Kidney epithelial cell (primary cell): ENCODE measurements at regions not wholly inside any gene's neighbourhood (a gene's known extent, or its start where the extent isn't known, plus 50 kb on each side); places are given as distances from the start of the nearest gene placed in this dataset.

ENCODE experiments used
- DNase-seq: peaks from one replicate; pipeline ENCODE4 v3.0.0-alpha.2; 2010; ENCODE audit warnings: low read depth
- H3K27me3 ChIP-seq: 2 replicates; pipeline ENCODE4 v1.6.0; 2011; ENCODE audit warnings: low read length; ENCODE audit not compliant: control insufficient read depth, insufficient read depth
- H3K36me3 ChIP-seq: 2 replicates; pipeline ENCODE4 v1.5.1; 2011; ENCODE audit warnings: low read length; ENCODE audit not compliant: control insufficient read depth, insufficient read depth
- H3K4me3 ChIP-seq: 2 replicates; pipeline ENCODE4 v1.5.1; 2011; ENCODE audit warnings: low read depth, mild to moderate bottlenecking, control low read depth, low read length
- CTCF ChIP-seq: IDR thresholded peaks from 2 replicates; pipeline ENCODE4 v1.5.1; 2011; ENCODE audit warnings: mild to moderate bottlenecking, moderate library complexity, low read length, control low read depth, inconsistent platforms; ENCODE audit not compliant: insufficient read depth, poor library complexity, severe bottlenecking

- TF ChIP-seq CTCF = no peak
- Histone ChIP-seq H3K4me3 (no peak overlapping the region), H3K36me3 (no peaks in the 10 kb centered on the region), H3K27me3 (no peaks in the 10 kb centered on the region)
- no peak for DNase-seq
Measured at GRCh38 chr11:115720602-115721245, 216.5 kb upstream of the CADM1 start.

DNA sequence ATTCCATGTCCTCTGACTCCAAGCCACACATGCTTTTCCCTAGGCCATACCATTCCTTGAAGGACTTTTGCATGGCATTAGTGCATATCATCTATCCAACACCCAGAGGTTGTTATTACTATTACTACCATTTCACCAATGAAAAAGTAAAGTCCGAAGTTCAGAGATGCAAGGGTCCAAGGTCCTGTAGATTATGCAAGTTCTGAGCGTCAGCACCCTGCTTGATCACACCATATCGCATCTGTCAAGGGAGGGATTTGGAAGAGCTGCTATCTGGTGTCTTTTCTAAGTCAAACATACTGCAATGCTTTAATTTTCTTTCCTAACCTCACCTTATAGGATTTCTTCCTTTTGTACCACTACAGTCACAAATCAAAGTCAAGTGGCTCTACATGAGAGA, 214.7 kb upstream of the CADM1 start:
- H3K27me3 ChIP-seq = no peaks in the 10 kb centered on the region
- TF ChIP-seq CTCF = no peak
- no peaks in the 10 kb centered on the region for H3K36me3 ChIP-seq
- no peak overlapping the region for H3K4me3 ChIP-seq
- no peak for DNase-seq

GRCh38 chr11:115718106-115718505, 213.9 kb upstream of the CADM1 start:
- no peak for TF ChIP-seq CTCF
- Histone ChIP-seq H3K4me3 (no peak overlapping the region), H3K27me3 (no peaks in the 10 kb centered on the region), H3K36me3 (no peaks in the 10 kb centered on the region)
- DNase-seq = no peak

DNA sequence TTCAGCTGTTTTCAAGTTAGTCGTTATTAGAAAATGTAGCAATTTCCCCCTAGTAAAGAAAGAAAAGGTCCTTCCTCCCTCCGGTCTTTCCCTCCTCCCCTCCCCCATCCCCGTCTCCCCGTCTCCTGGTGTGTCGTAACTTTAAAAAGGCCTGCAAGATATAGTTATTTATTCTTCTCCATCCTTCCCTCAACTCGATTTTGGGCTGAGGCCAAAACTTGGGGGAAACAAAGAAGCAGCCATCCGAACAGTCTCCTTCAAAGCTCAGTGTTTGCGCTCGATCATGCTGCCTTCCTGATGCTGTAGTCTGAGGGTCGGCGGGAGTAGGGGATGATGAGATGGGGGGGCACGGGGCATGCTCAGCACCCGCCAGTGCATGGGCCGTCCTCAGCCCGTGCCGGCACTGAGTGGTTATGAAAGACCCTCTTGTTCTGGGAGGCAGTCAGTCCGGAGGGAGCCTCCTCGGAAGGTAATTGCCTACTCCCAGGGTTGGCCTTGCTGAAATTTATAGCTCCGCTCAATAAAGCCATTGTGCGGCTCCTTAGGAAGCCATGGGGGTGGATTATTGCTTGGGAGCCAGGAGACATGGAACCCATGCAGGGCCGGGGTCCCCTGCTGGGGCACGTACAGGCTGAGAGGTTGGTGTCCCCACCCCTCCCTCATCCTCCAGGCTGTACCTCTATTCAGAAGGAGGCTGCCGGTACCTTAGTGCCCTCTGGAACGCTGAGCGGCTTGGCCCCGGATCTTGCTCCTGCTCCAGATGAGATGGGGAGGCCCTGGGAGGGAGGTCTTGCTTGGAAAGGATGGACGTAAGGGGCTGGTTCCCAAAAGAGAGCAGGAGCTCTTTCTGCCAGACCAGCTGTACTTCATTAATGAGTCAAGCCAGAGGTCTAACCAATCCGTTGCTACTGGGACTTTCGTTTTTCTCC, 212.7 kb upstream of the CADM1 start:
- DNase-seq = no peak
- H3K4me3 ChIP-seq = no peak overlapping the region
- TF ChIP-seq CTCF = no peak

DNA sequence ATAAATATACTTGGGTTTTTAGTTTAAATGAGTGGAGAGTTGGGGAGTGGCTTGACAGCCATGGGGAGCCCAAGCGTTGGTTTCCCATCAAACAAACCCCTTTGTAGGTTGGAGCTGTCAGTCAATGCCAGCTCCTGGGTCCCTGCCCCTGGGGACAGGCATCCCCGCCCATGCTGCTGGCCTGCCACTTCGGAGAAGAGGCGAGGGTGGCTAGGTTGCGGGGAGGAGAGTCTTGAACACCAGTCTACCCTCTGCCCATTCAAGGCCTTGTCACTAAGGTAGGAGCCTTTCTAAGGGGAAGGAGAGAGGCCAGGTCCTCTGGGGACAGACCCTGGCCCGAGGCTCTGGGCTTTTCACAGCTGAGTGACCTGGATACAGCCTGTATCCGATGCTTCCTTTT, 211.9 kb upstream of the CADM1 start:
- Histone ChIP-seq H3K4me3 (no peak overlapping the region), H3K27me3 (no peaks in the 10 kb centered on the region), H3K36me3 (no peaks in the 10 kb centered on the region)
- no peak for DNase-seq
- TF ChIP-seq CTCF = no peak

More for the DNA sequence above, 212.7 kb upstream of the CADM1 start:
- H3K27me3 ChIP-seq = no peaks in the 10 kb centered on the region
- no peaks in the 10 kb centered on the region for H3K36me3 ChIP-seq
